ENCODE measurements at regions not wholly inside any gene's neighbourhood (a gene's known extent, or its start where the extent isn't known, plus 50 kb on each side); places are given as distances from the start of the nearest gene placed in this dataset.

DNA sequence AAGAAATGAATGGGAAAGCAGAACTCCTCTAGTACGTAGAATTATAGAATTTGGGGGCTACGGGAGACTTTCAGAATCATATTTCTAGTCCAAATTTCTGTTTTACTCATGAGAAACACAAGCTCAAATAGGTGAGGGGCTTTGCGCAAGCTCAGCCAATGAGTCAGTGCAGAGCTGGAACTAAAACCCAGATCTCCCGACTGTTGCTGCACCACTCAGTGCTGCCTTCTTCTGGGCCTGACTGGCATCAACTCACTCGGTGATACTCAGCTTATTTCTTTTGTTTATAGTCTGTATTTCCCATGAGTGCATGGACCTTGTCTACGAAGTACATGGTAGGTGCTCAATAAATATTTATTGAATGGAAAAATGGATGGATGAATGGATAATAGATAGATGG, 280.2 kb downstream of the CDK5RAP2 start:
- Mint-ChIP-seq H3K4me3 (no peak overlapping the region), H3K9me3 (no peaks in the 10 kb centered on the region), H3K4me1 (no peaks in the 10 kb centered on the region), H3K27me3 (ENCODE audit: low read depth) (no peaks in the 10 kb centered on the region), H3K36me3 (no peaks in the 10 kb centered on the region), H3K27ac (no peak overlapping the region)
- POLR2A ChIA-PET, result no interaction called here
- TF ChIP-seq TEAD4 (CRISPR knock-in tag; IDR thresholded peaks at IDR 0.05), result no peak
- TF ChIP-seq, protein P1, sequence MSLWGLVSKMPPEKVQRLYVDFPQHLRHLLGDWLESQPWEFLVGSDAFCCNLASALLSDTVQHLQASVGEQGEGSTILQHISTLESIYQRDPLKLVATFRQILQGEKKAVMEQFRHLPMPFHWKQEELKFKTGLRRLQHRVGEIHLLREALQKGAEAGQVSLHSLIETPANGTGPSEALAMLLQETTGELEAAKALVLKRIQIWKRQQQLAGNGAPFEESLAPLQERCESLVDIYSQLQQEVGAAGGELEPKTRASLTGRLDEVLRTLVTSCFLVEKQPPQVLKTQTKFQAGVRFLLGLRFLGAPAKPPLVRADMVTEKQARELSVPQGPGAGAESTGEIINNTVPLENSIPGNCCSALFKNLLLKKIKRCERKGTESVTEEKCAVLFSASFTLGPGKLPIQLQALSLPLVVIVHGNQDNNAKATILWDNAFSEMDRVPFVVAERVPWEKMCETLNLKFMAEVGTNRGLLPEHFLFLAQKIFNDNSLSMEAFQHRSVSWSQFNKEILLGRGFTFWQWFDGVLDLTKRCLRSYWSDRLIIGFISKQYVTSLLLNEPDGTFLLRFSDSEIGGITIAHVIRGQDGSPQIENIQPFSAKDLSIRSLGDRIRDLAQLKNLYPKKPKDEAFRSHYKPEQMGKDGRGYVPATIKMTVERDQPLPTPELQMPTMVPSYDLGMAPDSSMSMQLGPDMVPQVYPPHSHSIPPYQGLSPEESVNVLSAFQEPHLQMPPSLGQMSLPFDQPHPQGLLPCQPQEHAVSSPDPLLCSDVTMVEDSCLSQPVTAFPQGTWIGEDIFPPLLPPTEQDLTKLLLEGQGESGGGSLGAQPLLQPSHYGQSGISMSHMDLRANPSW (CRISPR knock-in tag; conservative IDR thresholded peaks at IDR 0.05; ENCODE audit: low read depth), result no peak
- no peak for TF ChIP-seq FOXP1 (CRISPR knock-in tag; IDR thresholded peaks at IDR 0.05; ENCODE audit: borderline replicate concordance)
- TF ChIP-seq, protein P2, sequence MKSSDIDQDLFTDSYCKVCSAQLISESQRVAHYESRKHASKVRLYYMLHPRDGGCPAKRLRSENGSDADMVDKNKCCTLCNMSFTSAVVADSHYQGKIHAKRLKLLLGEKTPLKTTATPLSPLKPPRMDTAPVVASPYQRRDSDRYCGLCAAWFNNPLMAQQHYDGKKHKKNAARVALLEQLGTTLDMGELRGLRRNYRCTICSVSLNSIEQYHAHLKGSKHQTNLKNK (CRISPR knock-in tag; IDR thresholded peaks at IDR 0.05), result no peak
- TF ChIP-seq, protein P3, sequence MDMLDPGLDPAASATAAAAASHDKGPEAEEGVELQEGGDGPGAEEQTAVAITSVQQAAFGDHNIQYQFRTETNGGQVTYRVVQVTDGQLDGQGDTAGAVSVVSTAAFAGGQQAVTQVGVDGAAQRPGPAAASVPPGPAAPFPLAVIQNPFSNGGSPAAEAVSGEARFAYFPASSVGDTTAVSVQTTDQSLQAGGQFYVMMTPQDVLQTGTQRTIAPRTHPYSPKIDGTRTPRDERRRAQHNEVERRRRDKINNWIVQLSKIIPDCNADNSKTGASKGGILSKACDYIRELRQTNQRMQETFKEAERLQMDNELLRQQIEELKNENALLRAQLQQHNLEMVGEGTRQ (CRISPR knock-in tag; IDR thresholded peaks at IDR 0.05), result no peak
- TF ChIP-seq, protein P4, sequence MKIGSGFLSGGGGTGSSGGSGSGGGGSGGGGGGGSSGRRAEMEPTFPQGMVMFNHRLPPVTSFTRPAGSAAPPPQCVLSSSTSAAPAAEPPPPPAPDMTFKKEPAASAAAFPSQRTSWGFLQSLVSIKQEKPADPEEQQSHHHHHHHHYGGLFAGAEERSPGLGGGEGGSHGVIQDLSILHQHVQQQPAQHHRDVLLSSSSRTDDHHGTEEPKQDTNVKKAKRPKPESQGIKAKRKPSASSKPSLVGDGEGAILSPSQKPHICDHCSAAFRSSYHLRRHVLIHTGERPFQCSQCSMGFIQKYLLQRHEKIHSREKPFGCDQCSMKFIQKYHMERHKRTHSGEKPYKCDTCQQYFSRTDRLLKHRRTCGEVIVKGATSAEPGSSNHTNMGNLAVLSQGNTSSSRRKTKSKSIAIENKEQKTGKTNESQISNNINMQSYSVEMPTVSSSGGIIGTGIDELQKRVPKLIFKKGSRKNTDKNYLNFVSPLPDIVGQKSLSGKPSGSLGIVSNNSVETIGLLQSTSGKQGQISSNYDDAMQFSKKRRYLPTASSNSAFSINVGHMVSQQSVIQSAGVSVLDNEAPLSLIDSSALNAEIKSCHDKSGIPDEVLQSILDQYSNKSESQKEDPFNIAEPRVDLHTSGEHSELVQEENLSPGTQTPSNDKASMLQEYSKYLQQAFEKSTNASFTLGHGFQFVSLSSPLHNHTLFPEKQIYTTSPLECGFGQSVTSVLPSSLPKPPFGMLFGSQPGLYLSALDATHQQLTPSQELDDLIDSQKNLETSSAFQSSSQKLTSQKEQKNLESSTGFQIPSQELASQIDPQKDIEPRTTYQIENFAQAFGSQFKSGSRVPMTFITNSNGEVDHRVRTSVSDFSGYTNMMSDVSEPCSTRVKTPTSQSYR (CRISPR knock-in tag; IDR thresholded peaks at IDR 0.05), result no peak
- no peak for TF ChIP-seq OVOL2 (CRISPR knock-in tag; IDR thresholded peaks at IDR 0.05; ENCODE audit: borderline replicate concordance)
- TF ChIP-seq, protein P5, sequence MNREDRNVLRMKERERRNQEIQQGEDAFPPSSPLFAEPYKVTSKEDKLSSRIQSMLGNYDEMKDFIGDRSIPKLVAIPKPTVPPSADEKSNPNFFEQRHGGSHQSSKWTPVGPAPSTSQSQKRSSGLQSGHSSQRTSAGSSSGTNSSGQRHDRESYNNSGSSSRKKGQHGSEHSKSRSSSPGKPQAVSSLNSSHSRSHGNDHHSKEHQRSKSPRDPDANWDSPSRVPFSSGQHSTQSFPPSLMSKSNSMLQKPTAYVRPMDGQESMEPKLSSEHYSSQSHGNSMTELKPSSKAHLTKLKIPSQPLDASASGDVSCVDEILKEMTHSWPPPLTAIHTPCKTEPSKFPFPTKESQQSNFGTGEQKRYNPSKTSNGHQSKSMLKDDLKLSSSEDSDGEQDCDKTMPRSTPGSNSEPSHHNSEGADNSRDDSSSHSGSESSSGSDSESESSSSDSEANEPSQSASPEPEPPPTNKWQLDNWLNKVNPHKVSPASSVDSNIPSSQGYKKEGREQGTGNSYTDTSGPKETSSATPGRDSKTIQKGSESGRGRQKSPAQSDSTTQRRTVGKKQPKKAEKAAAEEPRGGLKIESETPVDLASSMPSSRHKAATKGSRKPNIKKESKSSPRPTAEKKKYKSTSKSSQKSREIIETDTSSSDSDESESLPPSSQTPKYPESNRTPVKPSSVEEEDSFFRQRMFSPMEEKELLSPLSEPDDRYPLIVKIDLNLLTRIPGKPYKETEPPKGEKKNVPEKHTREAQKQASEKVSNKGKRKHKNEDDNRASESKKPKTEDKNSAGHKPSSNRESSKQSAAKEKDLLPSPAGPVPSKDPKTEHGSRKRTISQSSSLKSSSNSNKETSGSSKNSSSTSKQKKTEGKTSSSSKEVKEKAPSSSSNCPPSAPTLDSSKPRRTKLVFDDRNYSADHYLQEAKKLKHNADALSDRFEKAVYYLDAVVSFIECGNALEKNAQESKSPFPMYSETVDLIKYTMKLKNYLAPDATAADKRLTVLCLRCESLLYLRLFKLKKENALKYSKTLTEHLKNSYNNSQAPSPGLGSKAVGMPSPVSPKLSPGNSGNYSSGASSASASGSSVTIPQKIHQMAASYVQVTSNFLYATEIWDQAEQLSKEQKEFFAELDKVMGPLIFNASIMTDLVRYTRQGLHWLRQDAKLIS (CRISPR knock-in tag; IDR thresholded peaks at IDR 0.05; ENCODE audit: borderline replicate concordance), result no peak
- no peak for TF ChIP-seq TP53 (CRISPR knock-in tag; IDR thresholded peaks at IDR 0.05)
- CTCF ChIA-PET, result interaction anchor here (0.6 to 1.1 kb wide), 17 partner anchors 8 to 336 kb away, joined by 3 to 12 read pairs (median 3); no protein-coding TSS in a partner anchor
- peak; percentile 36 for DNase-seq (ENCODE audit: low spot score)
- ATAC-seq, result peak; percentile 95

DNA sequence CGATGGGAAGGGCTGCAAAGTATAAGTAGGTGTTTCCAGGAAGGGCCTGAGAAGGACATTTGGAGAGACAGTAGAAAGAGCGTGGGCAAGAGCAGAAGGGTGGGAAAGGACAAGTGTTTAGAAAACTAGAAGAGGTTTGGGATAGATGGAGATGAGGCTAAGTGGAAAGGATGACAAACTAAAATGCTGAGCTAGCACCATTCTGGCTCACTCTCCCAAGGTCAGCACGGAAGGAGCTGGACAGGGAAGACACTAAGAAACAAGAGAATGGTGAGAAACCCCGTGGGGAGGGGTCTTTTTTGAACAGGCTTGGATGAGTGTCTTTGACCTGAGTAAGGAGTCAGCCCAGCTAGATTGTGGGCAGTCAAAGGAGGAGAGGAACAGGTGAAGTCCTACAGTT, 286.0 kb downstream of the CDK5RAP2 start:
- Mint-ChIP-seq H3K9me3 (peaks cover 10% of the 10 kb centered on the region), H3K27me3 (ENCODE audit: low read depth) (no peaks in the 10 kb centered on the region), H3K4me3 (no peak overlapping the region), H3K36me3 (no peaks in the 10 kb centered on the region), H3K27ac (no peak overlapping the region), H3K4me1 (peaks cover 4% of the 10 kb centered on the region)
- ChIA-PET CTCF (no interaction called here), POLR2A (interaction anchor here (1.2 kb wide), 1 partner anchor 13 kb away, joined by 8 read pairs; no protein-coding TSS in a partner anchor)
- ATAC-seq (no peak), DNase-seq (ENCODE audit: low spot score) (no peak)
- no peak for TF ChIP-seq JAZF1 (CRISPR knock-in tag; IDR thresholded peaks at IDR 0.05)
- TF ChIP-seq, protein P6, sequence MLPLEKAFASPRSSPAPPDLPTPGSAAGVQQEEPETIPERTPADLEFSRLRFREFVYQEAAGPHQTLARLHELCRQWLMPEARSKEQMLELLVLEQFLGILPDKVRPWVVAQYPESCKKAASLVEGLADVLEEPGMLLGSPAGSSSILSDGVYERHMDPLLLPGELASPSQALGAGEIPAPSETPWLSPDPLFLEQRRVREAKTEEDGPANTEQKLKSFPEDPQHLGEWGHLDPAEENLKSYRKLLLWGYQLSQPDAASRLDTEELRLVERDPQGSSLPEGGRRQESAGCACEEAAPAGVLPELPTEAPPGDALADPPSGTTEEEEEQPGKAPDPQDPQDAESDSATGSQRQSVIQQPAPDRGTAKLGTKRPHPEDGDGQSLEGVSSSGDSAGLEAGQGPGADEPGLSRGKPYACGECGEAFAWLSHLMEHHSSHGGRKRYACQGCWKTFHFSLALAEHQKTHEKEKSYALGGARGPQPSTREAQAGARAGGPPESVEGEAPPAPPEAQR (CRISPR knock-in tag; IDR thresholded peaks at IDR 0.05), result no peak
- TF ChIP-seq HMGA2 (CRISPR knock-in tag; IDR thresholded peaks at IDR 0.05), result no peak
- TF ChIP-seq ZNF317 (CRISPR knock-in tag; IDR thresholded peaks at IDR 0.05; ENCODE audit: borderline replicate concordance, low read depth), result no peak
- TF ChIP-seq, protein P7, sequence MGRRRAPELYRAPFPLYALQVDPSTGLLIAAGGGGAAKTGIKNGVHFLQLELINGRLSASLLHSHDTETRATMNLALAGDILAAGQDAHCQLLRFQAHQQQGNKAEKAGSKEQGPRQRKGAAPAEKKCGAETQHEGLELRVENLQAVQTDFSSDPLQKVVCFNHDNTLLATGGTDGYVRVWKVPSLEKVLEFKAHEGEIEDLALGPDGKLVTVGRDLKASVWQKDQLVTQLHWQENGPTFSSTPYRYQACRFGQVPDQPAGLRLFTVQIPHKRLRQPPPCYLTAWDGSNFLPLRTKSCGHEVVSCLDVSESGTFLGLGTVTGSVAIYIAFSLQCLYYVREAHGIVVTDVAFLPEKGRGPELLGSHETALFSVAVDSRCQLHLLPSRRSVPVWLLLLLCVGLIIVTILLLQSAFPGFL (CRISPR knock-in tag; IDR thresholded peaks at IDR 0.05; ENCODE audit: borderline replicate concordance), result no peak
- no peak for TF ChIP-seq GABPB1 (CRISPR knock-in tag; IDR thresholded peaks at IDR 0.05)
- TF ChIP-seq, protein P8, sequence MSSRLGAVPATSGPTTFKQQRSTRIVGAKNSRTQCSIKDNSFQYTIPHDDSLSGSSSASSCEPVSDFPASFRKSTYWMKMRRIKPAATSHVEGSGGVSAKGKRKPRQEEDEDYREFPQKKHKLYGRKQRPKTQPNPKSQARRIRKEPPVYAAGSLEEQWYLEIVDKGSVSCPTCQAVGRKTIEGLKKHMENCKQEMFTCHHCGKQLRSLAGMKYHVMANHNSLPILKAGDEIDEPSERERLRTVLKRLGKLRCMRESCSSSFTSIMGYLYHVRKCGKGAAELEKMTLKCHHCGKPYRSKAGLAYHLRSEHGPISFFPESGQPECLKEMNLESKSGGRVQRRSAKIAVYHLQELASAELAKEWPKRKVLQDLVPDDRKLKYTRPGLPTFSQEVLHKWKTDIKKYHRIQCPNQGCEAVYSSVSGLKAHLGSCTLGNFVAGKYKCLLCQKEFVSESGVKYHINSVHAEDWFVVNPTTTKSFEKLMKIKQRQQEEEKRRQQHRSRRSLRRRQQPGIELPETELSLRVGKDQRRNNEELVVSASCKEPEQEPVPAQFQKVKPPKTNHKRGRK (CRISPR knock-in tag; IDR thresholded peaks at IDR 0.05; ENCODE audit: borderline replicate concordance), result no peak
- TF ChIP-seq ZNF121 (CRISPR knock-in tag; IDR thresholded peaks at IDR 0.05), result no peak
- TF ChIP-seq ZNF219 (CRISPR knock-in tag; IDR thresholded peaks at IDR 0.05; ENCODE audit: borderline replicate concordance), result no peak
